HG03095 (cell line): ENCODE measurements at regions not wholly inside any gene's neighbourhood (a gene's known extent, or its start where the extent isn't known, plus 50 kb on each side); places are given as distances from the start of the nearest gene placed in this dataset.
"Not testable (repeated sequence)": the region's sequence is repeated elsewhere in the genome, so short reads cannot be mapped to it uniquely, and the experiment has no call there.

ENCODE experiments used
- ATAC-seq: cut with Tn5 transposase; IDR thresholded peaks from one replicate; pipeline ENCODE4 v1.9.1; 2021; ENCODE audit warnings: moderate library complexity; ENCODE audit not compliant: unreplicated experiment

DNA sequence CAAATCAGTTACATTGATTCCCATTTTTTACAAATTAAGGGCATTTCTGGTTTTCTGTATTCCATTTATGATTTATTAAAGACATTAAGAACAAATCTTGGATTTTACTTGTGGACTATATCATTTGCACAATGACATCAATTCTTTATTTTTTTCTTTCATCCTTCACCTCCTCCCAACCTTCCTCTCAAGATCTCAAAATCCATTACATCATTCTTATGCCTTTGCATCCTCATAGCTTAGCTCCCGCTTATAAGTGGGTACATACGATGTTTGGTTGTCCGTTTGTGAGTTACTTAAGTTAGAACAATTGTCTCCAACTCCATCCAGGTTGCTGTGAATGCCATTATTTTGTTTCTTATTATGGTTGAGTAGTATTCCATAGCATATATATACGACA, 752.8 kb downstream of the CD109 start:
- no peak for ATAC-seq

DNA sequence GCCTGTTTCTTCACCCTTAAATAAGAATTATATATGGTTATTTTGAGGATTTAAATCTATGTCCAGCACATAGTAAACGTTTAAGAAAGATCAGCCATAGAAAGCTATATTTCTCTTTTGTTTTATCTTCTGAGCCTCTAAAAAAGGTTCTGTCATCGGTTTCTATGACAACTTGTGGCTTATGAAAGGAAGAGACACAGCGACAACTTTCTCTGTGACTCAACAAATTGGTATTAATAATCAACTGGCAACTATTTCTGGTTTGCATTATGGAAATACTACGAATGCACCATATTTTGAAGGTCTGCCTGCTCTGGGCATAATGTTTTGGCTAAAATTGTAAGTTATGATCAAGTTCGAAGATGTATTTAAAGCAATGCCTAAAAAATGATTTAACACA, 751.0 kb downstream of the CD109 start:
- peak; percentile 80 for ATAC-seq

DNA sequence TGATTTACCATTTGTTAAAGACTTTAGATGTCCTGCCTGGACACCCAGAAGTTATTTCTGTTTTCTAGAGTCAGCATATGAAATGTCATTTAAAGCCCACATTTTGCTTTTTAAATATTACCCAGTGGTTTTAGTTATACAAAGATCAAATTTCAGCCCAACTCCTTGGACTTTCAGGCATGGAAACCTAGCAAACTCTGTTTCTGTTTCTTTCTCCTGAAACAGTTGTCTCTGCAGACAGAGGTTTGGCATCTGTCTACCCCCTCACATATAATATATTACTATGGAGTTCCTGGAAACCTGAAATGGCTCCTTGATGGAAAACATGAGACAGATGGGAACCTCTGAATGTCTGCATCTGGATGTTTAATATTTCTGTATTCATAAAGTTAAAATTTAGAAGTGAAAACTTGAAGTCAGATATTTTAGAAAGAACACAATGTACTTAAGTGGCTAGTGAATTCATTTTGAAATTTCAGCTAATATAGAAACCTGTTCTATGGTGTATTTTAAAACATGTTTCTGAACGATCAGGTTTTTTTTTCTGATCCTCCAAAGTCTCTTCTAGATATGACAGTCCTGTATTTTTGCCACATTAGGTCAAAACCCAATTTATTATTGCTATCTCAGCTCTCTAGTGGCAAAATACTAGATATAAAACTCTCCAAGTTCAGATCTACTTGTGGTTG, 743.3 kb downstream of the CD109 start:
- ATAC-seq, result peak; percentile 53

DNA sequence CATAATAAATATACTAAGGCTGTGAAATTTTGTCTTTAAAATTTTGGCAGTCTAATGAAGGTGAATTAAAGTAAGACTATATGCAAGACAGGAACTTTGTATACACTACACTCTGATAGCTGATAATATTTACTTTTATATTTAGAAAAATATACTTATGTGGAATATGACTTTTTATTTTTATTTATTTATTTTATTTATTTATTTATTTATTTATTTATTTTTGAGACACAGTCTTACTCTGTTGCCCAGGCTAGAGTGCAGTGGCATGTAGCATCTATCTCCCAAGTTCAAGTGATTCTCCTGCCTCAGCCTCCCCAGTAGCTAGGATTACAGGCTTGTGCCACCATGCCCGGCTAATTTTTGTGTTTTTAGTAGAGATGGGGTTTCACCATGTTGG, 742.4 kb downstream of the CD109 start:
- ATAC-seq, result not testable (repeated sequence)

DNA sequence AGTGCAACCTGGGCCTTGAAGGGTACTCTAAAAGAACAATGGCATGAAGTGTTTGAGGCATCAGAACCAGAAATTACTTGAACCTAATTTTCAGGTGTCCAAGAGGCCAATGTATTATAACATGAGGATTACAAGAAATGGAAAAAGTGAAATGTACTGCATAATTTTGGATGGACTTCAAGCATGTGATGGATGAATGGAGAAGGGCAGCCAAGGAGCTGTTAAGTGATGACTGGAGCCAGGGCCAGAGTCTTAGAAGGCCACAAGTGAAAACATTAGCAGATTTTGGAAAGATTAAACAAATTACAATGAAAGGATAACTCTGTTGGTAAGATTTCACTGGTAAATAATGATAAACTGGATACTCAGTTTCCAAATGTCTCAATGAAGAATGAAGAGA, 738.2 kb downstream of the CD109 start:
- ATAC-seq, result no peak

DNA sequence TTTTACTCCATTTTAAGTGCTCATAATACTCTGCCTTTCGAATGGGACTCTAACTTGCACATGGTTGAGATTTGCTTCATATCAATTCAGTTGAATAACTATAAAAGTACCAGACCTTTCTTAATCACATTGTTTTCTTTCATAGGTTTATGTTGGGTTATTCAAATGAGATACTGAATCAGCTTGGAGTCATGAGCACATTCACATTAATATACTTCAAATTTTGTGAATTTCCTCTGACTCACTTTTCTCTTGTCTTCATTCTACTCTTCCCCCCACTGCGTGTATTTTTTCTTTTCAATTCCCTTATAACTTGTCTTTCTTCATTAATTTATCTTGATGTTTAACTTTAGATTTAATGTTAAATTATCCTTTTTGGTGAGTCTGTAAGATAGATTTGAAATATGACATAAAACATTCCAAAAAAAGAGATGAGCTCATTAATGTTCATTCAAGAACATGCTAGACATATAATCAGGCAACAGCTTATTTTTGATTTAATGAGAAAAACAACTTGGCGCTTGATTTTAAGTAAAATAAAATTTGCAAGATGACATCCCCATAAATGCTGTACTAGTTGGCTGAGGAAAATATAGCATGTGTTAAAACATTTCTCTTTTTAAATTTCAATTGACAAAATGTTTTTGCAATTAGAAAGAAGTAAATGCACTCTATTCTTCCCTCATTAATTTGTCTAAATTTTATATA, 736.0 kb downstream of the CD109 start:
- no peak for ATAC-seq

DNA sequence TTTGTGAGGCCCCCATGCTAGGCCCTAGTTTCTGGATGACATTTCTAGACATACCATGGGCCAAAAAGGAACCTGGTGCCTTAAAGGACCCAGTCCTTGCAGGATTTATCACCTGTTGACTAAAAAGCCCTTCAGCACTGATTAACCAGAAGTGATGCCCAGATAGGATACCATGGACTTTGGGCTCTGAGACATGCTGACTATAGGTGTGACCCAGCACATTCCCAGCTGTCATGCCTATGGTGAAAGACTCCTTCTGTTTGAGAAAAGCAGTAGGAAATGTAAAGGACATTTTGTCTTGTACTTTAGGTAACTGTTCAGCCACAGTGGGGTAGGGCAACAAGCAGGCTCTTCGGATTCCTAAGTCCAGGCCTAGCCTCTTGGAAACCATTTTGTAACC, 724.2 kb downstream of the CD109 start:
- no peak for ATAC-seq

DNA sequence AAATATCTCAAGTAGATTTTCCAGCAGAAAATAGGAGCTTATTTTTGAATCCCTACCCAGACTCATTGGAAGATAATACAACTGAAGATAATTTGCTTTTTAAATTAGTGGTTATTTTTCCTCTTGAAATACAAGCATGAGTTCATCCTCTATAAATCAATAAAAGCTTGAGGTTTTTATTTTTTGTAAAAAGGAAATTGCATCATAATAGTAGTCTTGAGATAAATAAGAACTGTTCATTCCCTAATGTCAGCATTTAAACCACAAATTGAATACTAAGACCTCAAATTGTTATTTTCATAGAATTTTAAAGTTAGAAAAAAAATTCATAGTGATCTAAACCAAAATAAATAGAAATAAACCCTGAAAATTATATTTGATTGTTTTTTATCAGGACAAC, 719.1 kb downstream of the CD109 start:
- no peak for ATAC-seq

DNA sequence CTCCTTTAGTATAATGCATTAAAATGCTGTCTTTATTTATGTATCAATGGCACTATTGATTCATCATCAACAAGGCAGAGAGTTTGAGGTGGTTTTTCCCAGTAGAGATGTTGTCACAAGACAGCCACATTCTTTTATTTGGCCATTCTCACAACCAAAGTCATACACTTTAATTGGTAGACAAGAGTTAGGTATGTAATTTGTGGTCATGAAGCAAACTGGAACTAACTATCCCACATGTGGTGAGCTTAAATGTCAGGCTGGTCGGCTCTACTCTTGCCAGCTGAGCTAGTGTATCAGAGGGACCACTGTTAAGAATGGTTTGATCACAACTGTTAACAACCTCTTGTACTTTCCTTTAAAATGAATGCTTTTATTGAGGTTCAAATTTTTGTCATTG, 714.6 kb downstream of the CD109 start:
- ATAC-seq, result no peak

DNA sequence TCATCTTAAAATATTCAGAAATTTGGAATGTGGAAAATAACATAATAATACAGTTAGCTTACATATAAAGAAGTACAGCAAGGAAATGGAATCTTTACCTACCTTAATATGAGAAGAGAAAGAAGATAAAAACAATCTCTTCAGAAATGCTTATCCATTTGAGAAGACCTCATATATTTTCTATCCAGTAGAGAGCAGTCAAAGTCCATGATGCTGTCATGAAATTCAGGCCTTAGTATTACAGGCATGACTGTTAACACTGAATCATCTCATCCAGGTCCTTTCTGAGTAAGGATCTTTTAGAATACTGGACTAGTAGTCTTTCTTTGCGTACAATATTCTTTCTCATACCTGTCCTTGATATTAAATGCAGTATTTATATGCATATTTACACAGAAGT, 713.4 kb downstream of the CD109 start:
- peak; percentile 82 for ATAC-seq

DNA sequence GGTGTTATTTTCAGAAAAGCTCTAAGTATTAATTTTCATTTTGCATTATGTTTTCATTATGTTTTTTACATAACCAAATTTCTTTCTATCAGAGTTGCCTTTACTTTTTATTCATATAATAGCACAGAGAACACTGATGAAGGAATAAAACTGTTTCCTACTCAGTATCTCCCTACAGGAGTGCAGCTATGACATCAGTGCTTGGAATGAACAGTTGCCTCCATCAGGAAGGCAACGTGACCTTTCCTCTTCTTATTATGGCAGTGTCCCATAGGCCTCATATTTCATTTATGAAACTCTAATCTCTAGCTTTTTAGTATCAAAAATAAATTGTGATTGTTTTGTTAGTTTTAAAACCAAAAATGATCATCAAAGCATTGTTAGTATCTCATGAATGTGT, 712.8 kb downstream of the CD109 start:
- ATAC-seq, result no peak

DNA sequence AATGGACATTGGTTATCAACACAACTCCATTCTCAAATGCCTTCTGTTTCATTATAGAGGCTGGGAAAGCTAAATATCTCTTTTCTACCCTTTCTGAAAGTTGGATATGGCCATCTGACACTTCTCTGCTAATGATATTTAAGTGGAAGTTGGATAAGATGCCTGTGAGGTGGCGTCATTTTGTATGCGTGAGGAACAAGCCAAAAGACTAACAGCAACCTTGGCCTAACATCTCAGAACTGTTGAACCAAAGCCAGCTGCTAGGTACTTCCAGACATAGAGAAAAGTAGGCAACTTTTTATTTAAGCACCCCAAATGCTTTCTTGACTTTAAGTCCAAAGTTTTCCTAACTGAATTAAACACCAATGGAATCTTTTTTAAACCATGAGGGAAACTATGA, 708.4 kb downstream of the CD109 start:
- no peak for ATAC-seq

DNA sequence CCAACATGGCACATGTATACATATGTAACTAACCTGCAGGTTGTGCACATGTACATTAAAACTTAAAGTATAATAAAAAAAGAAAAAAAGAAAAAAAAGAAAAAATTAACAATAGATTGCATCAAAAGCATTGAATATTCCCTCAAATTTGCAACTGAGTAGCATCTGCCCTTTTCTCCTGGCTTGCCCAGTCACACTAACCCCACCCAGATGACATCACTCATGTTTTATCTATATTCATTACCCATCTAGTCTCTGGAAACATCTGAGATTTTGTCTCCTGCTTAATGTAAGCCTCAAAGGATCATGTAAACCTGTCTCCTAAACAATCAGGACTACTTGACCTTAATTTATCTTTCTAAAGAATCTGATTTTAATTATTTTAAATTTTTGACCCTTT, 706.8 kb downstream of the CD109 start:
- no peak for ATAC-seq

DNA sequence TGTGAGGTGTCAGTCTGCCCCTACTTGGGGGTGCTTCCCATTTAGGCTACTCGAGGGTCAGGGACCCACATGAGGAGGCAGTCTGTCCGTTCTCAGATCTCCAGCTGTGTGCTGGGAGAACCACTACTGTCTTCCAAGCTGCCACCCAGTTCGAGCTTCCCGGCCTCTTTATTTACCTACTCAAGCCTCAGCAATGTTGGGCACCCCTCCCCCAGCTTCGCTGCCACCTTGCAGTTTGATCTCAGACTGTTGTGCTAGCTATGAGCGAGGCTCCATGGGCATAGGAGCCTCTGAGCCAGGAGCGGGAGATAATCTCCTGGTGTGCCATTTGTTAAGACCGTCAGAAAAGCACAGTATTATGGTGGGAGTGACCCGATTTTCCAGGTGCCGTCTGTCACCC, 682.4 kb downstream of the CD109 start:
- ATAC-seq, result not testable (repeated sequence)

DNA sequence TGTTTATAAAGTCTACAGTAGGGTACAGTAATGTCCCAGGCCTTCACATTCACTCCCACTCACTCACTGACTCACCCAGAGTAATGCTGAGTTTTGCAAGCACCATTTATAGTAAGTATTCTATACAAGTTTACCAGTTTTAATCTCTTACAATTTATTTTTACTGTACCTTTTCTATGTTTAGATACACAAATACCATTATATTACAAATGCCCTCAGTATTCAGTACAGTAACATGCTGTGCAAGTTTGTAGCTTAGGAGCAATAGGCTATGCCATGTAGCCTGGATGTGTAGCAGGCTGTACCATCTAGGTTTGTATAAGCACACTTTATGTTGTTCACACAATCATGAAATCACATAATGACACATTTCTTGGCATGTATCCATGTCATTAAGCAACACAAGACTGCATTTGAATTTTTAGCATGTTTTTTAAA, 673.6 kb downstream of the CD109 start:
- ATAC-seq, result no peak

DNA sequence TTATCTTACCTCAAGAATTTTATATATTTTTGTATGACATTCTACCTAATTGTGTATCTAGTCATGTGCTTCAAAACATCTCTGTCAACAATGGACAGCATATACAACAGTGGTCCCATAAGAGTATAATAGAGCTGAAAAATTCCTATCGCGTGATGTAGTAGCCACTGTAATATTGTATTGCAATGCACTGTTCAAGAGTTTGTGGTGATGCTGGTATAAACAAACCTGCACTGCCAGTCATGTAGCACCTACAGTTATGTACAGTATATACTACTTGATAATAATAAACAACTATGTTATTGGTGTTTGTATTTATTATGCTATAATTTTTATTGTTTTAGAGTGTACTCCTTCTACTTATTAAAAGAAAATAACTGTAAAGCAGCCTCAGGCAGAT, 672.7 kb downstream of the CD109 start:
- ATAC-seq, result no peak

DNA sequence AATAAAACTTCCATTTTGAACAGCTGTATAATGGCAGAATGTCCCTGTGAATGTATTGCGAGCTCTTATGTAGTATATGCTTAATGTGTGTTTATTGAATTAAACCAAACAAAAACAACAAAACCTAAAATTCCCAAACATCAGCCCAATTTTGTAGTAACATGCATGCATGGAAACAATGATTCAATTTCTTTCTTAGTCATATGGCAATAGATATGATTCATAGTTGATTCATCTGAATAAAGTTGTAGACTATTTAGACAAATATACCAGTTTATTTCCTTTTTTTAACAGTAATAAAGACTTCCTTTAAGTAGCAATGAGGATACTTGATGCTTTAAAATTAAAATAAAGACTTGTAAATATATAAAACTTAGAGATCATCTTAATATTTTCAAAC, 670.6 kb downstream of the CD109 start:
- ATAC-seq, result no peak

DNA sequence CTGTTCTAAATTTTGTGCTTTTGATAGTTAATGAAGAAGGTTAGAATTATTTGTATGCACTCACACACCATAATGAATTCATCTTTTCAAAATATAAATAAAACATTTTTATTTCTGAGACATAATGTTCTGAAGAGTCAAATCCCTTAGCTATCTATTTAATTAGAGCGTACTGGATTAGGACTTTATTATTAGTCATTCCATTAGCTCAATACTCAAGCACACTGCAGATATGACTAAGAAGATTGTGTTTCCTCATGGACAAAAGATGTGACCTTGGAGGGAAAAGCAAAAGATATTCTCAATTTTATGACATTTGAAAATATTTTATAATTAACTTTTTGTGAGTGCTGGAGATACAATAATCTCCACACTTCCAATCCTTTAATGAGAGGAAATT, 666.4 kb downstream of the CD109 start:
- no peak for ATAC-seq

DNA sequence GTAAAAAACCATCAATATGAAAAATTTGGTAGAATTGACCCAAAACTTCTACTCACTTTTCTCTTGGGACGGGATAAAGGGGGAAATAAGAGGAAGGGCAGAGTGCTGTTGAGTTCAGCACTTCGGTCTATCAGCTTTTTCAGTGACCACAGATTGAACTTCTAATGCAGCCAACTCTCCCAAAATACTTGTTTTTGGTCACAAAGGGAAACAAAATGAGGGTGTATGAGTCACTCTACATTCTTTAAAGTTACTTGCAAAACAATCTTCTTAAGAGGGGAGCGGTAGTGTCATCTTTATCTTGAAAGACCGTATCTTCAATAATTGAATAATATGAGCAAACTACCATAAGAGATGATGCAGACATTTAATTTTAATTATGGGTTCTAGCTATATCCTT, 661.3 kb downstream of the CD109 start:
- no peak for ATAC-seq

DNA sequence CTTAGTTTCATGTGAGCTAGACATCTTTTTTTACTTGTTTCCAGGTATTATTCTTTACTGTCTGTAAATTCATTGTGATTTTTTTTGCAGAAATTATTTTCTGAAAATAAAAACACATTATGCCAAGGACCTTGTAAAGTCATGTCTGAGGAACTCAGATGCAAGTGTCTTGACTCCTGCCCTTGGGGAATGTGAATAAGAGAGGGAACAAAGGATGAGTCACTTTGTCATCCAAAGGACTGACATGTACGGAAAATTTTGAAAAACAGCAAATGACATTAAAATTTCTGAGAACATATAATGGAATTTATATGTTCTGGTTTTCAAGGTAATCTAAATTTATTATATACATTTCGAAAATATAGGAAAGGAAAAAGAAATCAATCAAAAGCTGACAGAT, 660.4 kb downstream of the CD109 start:
- ATAC-seq, result no peak

DNA sequence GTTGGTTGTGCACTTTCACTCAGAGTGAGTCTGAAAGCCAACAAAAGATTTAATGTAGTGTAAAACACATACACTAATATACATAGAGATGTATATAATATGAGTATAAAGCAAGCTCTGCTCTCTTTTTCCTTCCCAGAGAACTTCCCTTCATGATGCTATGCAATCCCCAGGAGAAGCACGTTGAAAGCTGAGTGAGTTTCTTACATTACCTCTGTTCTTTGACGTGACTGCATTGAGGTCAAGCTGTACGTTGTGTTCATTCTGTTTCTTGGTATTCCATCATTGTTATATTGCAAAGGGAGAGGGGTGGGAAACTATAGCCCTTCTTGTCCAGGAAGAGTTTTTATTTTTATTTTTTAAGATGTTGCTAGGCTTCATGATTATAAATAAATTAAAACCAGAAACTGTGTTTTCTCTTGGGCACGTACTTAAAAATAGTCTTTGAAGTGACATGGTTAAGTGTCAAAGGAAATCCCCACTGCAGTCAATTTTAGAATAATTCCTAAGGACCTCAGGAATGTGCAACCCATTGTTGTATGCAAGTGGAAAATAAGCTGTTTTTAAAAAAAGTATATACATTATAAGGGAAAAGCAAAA, 651.0 kb downstream of the CD109 start:
- no peak for ATAC-seq

DNA sequence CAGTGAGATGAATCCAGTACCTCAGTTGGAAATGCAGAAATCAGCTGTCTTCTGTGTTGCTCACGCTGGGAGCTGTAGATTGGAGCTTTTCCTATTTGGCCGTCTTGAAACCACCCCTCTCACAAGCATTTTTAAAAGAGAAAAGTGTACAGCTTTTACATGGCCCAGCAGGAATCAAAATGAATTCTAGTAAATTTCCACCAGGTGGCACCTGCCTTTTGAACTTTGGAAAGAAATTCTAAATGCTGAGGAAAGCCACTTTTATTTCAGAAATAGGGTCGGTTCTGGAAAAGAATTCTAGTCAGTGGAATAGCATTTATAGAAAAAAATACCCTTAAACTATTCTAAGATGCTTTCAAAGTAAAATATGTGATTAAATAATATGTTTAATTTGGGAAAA, 647.8 kb downstream of the CD109 start:
- no peak for ATAC-seq
